Heart left ventricle (tissue), 13 donors: ENCODE measurements at regions not wholly inside any gene's neighbourhood (a gene's known extent, or its start where the extent isn't known, plus 50 kb on each side); places are given as distances from the start of the nearest gene placed in this dataset.

Experiments
- POLR2A ChIP-seq, 2 donors: fragments of 450-650 bp; IDR thresholded peaks; one replicate each; pipeline ENCODE4 v1.6.1; 2017; ENCODE audit warnings: antibody characterized with exemption in 2 of 2, mild to moderate bottlenecking in 2 of 2, moderate library complexity in 2 of 2
- TF ChIP-seq, protein P1 (sequence below), 12 donors: fragments of 200-600 bp; sonication (generic) in 4 of 12; IDR thresholded peaks; one replicate each; pipeline versions ENCODE4 v1.5.0 to v1.8.0; 2018 to 2022; ENCODE audit warnings: antibody characterized with exemption in 12 of 12, mild to moderate bottlenecking in 5 of 12
- donor health status: ischemic (EF 13 %, LVEDD 7.1; RV severe dilation, severe dysfunction).
- donor health status: DM: no; HTN: yes; CAD: no.
- donor health status: DM: no; HTN: no; CAD: no.
- donor health status: ischemic (EF 25% LVEDD 6.9; RV normal size, moderate dysfunction).
- donor health status: ischemic (EF 25% LVEDD 5.7; RV mildly dilated, moderate dysfunction).
- donor health status: ischemic (EF 35%, LVEDD 5.7; RV mildly dilated, moderate dysfunction).
- donor health status: nonischemic (EF 11% LVEDD 7.7; RV severe dilation, severe dysfunction).
- donor health status: DM: yes; HTN: yes; CAD: no.
- donor health status: PGD.
- donor health status: ischemic (EF 29% LVEDD 5.4; RV normal size, mild dysfunction).
- donor health status: nonischemic (EF 23%, LVEDD 6.1; RV moderate dilation, normal function).

DNA sequence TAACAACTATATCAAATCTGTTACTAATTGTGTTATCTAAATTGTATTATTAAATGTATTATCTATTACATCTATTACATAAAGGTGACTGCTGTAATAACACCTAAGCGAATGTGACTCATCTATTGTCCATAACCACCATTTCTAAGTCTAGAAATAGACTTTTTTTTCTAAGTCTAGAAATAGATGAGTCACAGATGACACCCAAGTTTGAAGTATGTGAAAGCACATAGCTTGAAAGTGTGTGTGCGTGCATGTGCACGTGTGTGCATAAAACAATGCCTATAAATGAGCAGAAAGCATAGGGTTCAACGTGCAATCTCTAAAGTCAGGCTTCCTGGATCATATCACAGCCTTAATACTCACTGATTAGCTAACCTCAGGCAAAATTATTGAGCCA lies 451.3 kb upstream of the USP15 start:
- TF ChIP-seq POLR2A (IDR thresholded peaks at IDR 0.05): no peak
- TF ChIP-seq, protein P1, sequence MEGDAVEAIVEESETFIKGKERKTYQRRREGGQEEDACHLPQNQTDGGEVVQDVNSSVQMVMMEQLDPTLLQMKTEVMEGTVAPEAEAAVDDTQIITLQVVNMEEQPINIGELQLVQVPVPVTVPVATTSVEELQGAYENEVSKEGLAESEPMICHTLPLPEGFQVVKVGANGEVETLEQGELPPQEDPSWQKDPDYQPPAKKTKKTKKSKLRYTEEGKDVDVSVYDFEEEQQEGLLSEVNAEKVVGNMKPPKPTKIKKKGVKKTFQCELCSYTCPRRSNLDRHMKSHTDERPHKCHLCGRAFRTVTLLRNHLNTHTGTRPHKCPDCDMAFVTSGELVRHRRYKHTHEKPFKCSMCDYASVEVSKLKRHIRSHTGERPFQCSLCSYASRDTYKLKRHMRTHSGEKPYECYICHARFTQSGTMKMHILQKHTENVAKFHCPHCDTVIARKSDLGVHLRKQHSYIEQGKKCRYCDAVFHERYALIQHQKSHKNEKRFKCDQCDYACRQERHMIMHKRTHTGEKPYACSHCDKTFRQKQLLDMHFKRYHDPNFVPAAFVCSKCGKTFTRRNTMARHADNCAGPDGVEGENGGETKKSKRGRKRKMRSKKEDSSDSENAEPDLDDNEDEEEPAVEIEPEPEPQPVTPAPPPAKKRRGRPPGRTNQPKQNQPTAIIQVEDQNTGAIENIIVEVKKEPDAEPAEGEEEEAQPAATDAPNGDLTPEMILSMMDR (IDR thresholded peaks at IDR 0.05): no peak
